Tibial nerve (tissue), 4 donors: ENCODE measurements at regions not wholly inside any gene's neighbourhood (a gene's known extent, or its start where the extent isn't known, plus 50 kb on each side); places are given as distances from the start of the nearest gene placed in this dataset.
A peak's percentile ranks its signal among the peaks of the same experiment; 100 is the strongest.

ENCODE experiments used
- DNase-seq, 2 donors: peaks; one replicate each; pipeline ENCODE4 v3.0.0-alpha.2; 2019; ENCODE audit warnings: low spot score in 2 of 2
- H3K27ac ChIP-seq, 4 donors: fragments of 200-600 bp; sonication (generic) in 3 of 4; one replicate each; pipeline ENCODE4 v1.5.1; 2017 to 2019; ENCODE audit warnings: mild to moderate bottlenecking in 1 of 4
- H3K27me3 ChIP-seq, 2 donors: fragments of 200-600 bp; sonication (generic) in 1 of 2; one replicate each; pipeline versions ENCODE4 v1.5.1 to v1.6.0; 2017 to 2019
- H3K36me3 ChIP-seq, 3 donors: fragments of 200-600 bp; sonication (generic); one replicate each; pipeline ENCODE4 v1.5.1; 2018 to 2019
- H3K4me1 ChIP-seq, 4 donors: fragments of 200-600 bp; sonication (generic) in 3 of 4; one replicate each; pipeline ENCODE4 v1.5.1; 2017 to 2019
- H3K4me3 ChIP-seq, 4 donors: fragments of 200-600 bp; sonication (generic) in 3 of 4; one replicate each; pipeline ENCODE4 v1.5.1; 2017 to 2019; ENCODE audit warnings: mild to moderate bottlenecking in 1 of 4, moderate library complexity in 1 of 4
- H3K9me3 ChIP-seq, 4 donors: fragments of 200-600 bp; sonication (generic) in 3 of 4; one replicate each; pipeline ENCODE4 v1.5.1; 2017 to 2019
- EP300 ChIP-seq, 2 donors: sonication (generic); formaldehyde crosslinking; IDR thresholded peaks; one replicate each; pipeline ENCODE4 v1.6.1; 2017; ENCODE audit warnings: antibody characterized with exemption in 2 of 2, mild to moderate bottlenecking in 1 of 2
- POLR2A ChIP-seq, 2 donors: fragments of 450-650 bp; IDR thresholded peaks; one replicate each; pipeline ENCODE4 v1.6.1; 2017; ENCODE audit warnings: antibody characterized with exemption in 2 of 2, mild to moderate bottlenecking in 2 of 2, moderate library complexity in 2 of 2
- WGBS, 2 donors: methylation state at CpG; one replicate each; pipeline ENCODE4 v1.1.5; 2018; 5-methylcytosine and 5-hydroxymethylcytosine counted together
- TF ChIP-seq, protein P1 (sequence below), 5 experiments: fragments of 200-600 bp in 3 of 5; fragments of 450-650 bp in 2 of 5; sonication (generic) in 3 of 5; IDR thresholded peaks; one replicate each; pipeline ENCODE4 v1.5.1; 2016 to 2019; ENCODE audit warnings: antibody characterized with exemption in 5 of 5, mild to moderate bottlenecking in 3 of 5, moderate library complexity in 2 of 5

DNA sequence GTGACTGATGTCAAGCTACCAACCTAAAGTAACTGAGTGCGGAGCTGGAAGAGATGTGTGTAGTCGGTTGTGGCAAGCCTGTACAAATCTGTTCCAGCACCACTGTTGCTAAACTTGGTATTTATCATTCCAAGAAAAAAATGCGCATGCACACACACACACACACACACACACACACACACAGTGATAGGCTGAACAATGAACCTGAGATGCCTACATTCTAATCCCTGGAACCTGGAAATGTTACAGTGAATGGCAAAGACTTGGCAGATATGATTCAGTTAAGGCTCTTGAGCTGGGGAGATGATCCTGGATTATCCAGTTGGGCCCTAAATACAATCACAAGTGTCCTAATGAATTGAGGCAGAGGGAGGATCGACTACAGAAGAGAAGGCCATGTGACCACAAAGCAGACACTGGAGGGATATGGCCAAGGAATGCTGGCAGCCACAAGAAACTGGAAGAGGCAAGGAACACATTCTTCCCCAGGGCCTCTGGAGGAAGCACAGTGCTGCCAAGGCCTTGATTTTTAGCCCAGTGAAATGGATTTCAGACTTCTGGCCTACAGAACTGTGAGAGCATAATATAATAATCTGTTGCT lies 49.7 kb upstream of the LHFPL2 start:
- Histone ChIP-seq H3K9me3 (peaks cover 0 to 28% (median 0%) of the 10 kb centered on the region in 4 donors), H3K4me1 (no peaks in the 10 kb centered on the region), H3K27ac (no peak overlapping the region), H3K4me3 (no peak overlapping the region), H3K27me3 (no peaks in the 10 kb centered on the region), H3K36me3 (no peaks in the 10 kb centered on the region)
- peak in 1 of 2 donors; percentile 36 for DNase-seq
- WGBS, 2 donors, result 64 to 75% methylated on average over 4 of the region's 4 CpGs
- no peak for TF ChIP-seq POLR2A (IDR thresholded peaks at IDR 0.05)
- peak in 1 of 2 donors; percentile 76 for TF ChIP-seq EP300 (IDR thresholded peaks at IDR 0.05)
- TF ChIP-seq, protein P1, sequence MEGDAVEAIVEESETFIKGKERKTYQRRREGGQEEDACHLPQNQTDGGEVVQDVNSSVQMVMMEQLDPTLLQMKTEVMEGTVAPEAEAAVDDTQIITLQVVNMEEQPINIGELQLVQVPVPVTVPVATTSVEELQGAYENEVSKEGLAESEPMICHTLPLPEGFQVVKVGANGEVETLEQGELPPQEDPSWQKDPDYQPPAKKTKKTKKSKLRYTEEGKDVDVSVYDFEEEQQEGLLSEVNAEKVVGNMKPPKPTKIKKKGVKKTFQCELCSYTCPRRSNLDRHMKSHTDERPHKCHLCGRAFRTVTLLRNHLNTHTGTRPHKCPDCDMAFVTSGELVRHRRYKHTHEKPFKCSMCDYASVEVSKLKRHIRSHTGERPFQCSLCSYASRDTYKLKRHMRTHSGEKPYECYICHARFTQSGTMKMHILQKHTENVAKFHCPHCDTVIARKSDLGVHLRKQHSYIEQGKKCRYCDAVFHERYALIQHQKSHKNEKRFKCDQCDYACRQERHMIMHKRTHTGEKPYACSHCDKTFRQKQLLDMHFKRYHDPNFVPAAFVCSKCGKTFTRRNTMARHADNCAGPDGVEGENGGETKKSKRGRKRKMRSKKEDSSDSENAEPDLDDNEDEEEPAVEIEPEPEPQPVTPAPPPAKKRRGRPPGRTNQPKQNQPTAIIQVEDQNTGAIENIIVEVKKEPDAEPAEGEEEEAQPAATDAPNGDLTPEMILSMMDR (IDR thresholded peaks at IDR 0.05), result no peak
